Brain microvascular endothelial cell (primary cell): ENCODE measurements at regions not wholly inside any gene's neighbourhood (a gene's known extent, or its start where the extent isn't known, plus 50 kb on each side); places are given as distances from the start of the nearest gene placed in this dataset.
A peak's percentile ranks its signal among the peaks of the same experiment; 100 is the strongest.

Experiments
- DNase-seq: peaks from one replicate; pipeline ENCODE4 v3.0.0-alpha.2; 2020
- H3K27ac ChIP-seq: fragments of 250-450 bp; sonication (Bioruptor Pico); 2 replicates; pipeline ENCODE4 v1.5.1; 2020; ENCODE audit warnings: mild to moderate bottlenecking, moderate library complexity
- H3K27me3 ChIP-seq: fragments of 250-450 bp; sonication (Bioruptor Pico); replicated peaks from 2 replicates; pipeline ENCODE4 v1.5.1; 2020; ENCODE audit warnings: mild to moderate bottlenecking
- H3K36me3 ChIP-seq: fragments of 250-450 bp; sonication (Bioruptor Pico); replicated peaks from 2 replicates; pipeline ENCODE4 v1.5.1; 2020; ENCODE audit warnings: mild to moderate bottlenecking
- H3K4me3 ChIP-seq: 2 replicates; pipeline ENCODE4 v1.5.1; 2011; ENCODE audit warnings: low read depth, mild to moderate bottlenecking, control low read depth, low read length, moderate library complexity
- CTCF ChIP-seq: IDR thresholded peaks from 2 replicates; pipeline ENCODE4 v1.5.1; 2011; ENCODE audit warnings: low read depth, mild to moderate bottlenecking, moderate library complexity, low read length, control low read depth, inconsistent platforms; ENCODE audit errors: missing control alignments
- in situ Hi-C: cut with HindIII; loops from 2 replicates; pipeline ENCODE4 v1.10.0; 2017; ENCODE audit warnings: low sequenced_read_pairs, low pct_ligation_motif_present

GRCh38 chr4:18917689-18918088, 896.1 kb upstream of the LCORL start:
- TF ChIP-seq CTCF: no peak
- peak; percentile 88 for DNase-seq
- no peak overlapping the region for H3K27ac ChIP-seq
- no peaks in the 10 kb centered on the region for H3K36me3 ChIP-seq
- no peak overlapping the region for H3K4me3 ChIP-seq
- in situ Hi-C loops: no loop called here
- no peaks in the 10 kb centered on the region for H3K27me3 ChIP-seq

GRCh38 chr4:18914182-18914581, 892.6 kb upstream of the LCORL start:
- Histone ChIP-seq H3K4me3 (no peak overlapping the region), H3K27ac (no peak overlapping the region), H3K27me3 (no peaks in the 10 kb centered on the region), H3K36me3 (no peaks in the 10 kb centered on the region)
- no peak for TF ChIP-seq CTCF
- in situ Hi-C loops: no loop called here
- DNase-seq: no peak

- H3K36me3 ChIP-seq: no peaks in the 10 kb centered on the region
- DNase-seq: no peak
- H3K27ac ChIP-seq: no peak overlapping the region
- in situ Hi-C loops: no loop called here
- TF ChIP-seq CTCF: no peak
- no peak overlapping the region for H3K4me3 ChIP-seq
- H3K27me3 ChIP-seq: no peaks in the 10 kb centered on the region
These were observed 873.4 kb upstream of the LCORL start for GRCh38 chr4:18894928-18895327.

GRCh38 chr4:18882468-18882867, 860.9 kb upstream of the LCORL start:
- in situ Hi-C loops: no loop called here
- H3K36me3 ChIP-seq: no peaks in the 10 kb centered on the region
- H3K27me3 ChIP-seq: no peaks in the 10 kb centered on the region
- H3K4me3 ChIP-seq: no peak overlapping the region
- H3K27ac ChIP-seq: peak overlapping the region; percentile 89
- DNase-seq: peak; percentile 68
- no peak for TF ChIP-seq CTCF

- no peaks in the 10 kb centered on the region for H3K36me3 ChIP-seq
These were observed 860.0 kb upstream of the LCORL start for GRCh38 chr4:18881556-18881955.

More at GRCh38 chr4:18881556-18881955, 860.0 kb upstream of the LCORL start:
- Histone ChIP-seq H3K27ac (no peak overlapping the region), H3K4me3 (no peak overlapping the region), H3K27me3 (no peaks in the 10 kb centered on the region)
- in situ Hi-C loops: no loop called here
- TF ChIP-seq CTCF: no peak
- DNase-seq: no peak
